ENCODE measurements at regions not wholly inside any gene's neighbourhood (a gene's known extent, or its start where the extent isn't known, plus 50 kb on each side); places are given as distances from the start of the nearest gene placed in this dataset.

DNA sequence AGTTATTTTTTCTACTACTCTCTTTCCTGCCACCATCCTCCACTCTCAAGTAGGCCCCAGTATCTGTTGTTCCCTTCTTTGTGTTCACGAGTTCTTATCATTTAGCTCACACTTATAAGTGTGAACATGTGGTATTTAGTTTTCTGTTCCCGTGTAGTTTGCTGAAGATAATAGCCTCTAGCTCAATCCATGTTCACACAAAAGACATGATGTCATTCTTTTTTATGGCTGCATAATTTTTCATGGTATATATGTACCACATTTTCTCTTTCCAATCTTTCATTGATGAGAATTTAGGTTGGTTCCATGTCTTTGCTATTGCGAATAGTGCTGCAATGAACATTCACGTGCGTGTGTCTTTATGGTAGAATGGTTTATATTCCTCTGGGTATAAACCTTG lies 237.9 kb upstream of the FERMT1 start:
- H3K27me3 Mint-ChIP-seq: no peaks in the 10 kb centered on the region
- H3K4me1 Mint-ChIP-seq (ENCODE audit: low read depth): no peaks in the 10 kb centered on the region
- no peak overlapping the region for H3K27ac Mint-ChIP-seq
- H3K4me3 Mint-ChIP-seq (ENCODE audit: low read depth): no peak overlapping the region
- no peak for TF ChIP-seq CTCF (IDR thresholded peaks at IDR 0.05; ENCODE audit: unreplicated experiment)
- DNase-seq (ENCODE audit: low spot score, unreplicated experiment): no peak
- no peaks in the 10 kb centered on the region for H3K36me3 Mint-ChIP-seq (ENCODE audit: insufficient read depth)
- peaks cover 3% of the 10 kb centered on the region for H3K9me3 Mint-ChIP-seq (ENCODE audit: low read depth)

- H3K9me3 Mint-ChIP-seq (ENCODE audit: low read depth): peaks cover 2% of the 10 kb centered on the region
- no peaks in the 10 kb centered on the region for H3K4me1 Mint-ChIP-seq (ENCODE audit: low read depth)
- no peaks in the 10 kb centered on the region for H3K36me3 Mint-ChIP-seq (ENCODE audit: insufficient read depth)
- H3K27me3 Mint-ChIP-seq: no peaks in the 10 kb centered on the region
- H3K27ac Mint-ChIP-seq: no peak overlapping the region
- no peak for DNase-seq (ENCODE audit: low spot score, unreplicated experiment)
- no peak overlapping the region for H3K4me3 Mint-ChIP-seq (ENCODE audit: low read depth)
- TF ChIP-seq CTCF (IDR thresholded peaks at IDR 0.05; ENCODE audit: unreplicated experiment): no peak
These were observed 233.1 kb upstream of the FERMT1 start for GRCh38 chr20:6355754-6356451.

GRCh38 chr20:6348908-6349307 lies 226.1 kb upstream of the FERMT1 start:
- no peak overlapping the region for H3K4me3 Mint-ChIP-seq (ENCODE audit: low read depth)
- TF ChIP-seq CTCF (IDR thresholded peaks at IDR 0.05; ENCODE audit: unreplicated experiment): no peak
- no peak overlapping the region for H3K27ac Mint-ChIP-seq
- no peaks in the 10 kb centered on the region for H3K27me3 Mint-ChIP-seq
- H3K4me1 Mint-ChIP-seq (ENCODE audit: low read depth): no peaks in the 10 kb centered on the region
- no peaks in the 10 kb centered on the region for H3K36me3 Mint-ChIP-seq (ENCODE audit: insufficient read depth)
- no peaks in the 10 kb centered on the region for H3K9me3 Mint-ChIP-seq (ENCODE audit: low read depth)
- DNase-seq (ENCODE audit: low spot score, unreplicated experiment): no peak

- no peak overlapping the region for H3K4me3 Mint-ChIP-seq (ENCODE audit: low read depth)
- TF ChIP-seq CTCF (IDR thresholded peaks at IDR 0.05; ENCODE audit: unreplicated experiment): no peak
- H3K27me3 Mint-ChIP-seq: no peaks in the 10 kb centered on the region
- H3K36me3 Mint-ChIP-seq (ENCODE audit: insufficient read depth): no peaks in the 10 kb centered on the region
- H3K9me3 Mint-ChIP-seq (ENCODE audit: low read depth): no peaks in the 10 kb centered on the region
- no peak for DNase-seq (ENCODE audit: low spot score, unreplicated experiment)
- H3K27ac Mint-ChIP-seq: no peak overlapping the region
- H3K4me1 Mint-ChIP-seq (ENCODE audit: low read depth): no peaks in the 10 kb centered on the region
These were observed 225.1 kb upstream of the FERMT1 start for GRCh38 chr20:6347916-6348315.

DNA sequence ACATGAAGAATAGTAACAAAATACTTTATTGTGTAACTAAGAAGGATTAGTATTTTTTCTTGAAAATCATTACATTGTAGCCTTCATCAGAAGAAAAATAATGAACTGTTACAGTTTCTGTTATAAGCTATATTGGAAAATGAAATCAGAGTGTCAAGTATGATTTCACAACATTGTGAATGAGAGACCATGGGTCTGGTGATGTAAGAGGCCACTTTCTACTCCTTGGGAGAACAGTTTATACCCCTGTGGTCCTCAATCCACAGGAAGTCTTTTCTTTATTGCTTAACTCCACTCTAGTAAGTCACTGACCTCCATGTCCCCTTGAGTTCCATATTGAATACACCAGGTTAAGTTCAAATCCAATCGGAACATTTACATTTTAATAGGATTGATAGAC lies 218.7 kb upstream of the FERMT1 start:
- Mint-ChIP-seq H3K4me3 (ENCODE audit: low read depth) (no peak overlapping the region), H3K36me3 (ENCODE audit: insufficient read depth) (no peaks in the 10 kb centered on the region)
- no peak for TF ChIP-seq CTCF (IDR thresholded peaks at IDR 0.05; ENCODE audit: unreplicated experiment)

More for the DNA sequence above, 218.7 kb upstream of the FERMT1 start:
- no peak overlapping the region for H3K27ac Mint-ChIP-seq
- H3K9me3 Mint-ChIP-seq (ENCODE audit: low read depth): no peaks in the 10 kb centered on the region
- H3K27me3 Mint-ChIP-seq: no peaks in the 10 kb centered on the region
- no peaks in the 10 kb centered on the region for H3K4me1 Mint-ChIP-seq (ENCODE audit: low read depth)
- no peak for DNase-seq (ENCODE audit: low spot score, unreplicated experiment)
